ENCODE measurements at regions not wholly inside any gene's neighbourhood (a gene's known extent, or its start where the extent isn't known, plus 50 kb on each side); places are given as distances from the start of the nearest gene placed in this dataset.

GRCh38 chr1:171433451-171433850 is 51.9 kb upstream of the PRRC2C start:
- TF ChIP-seq, protein P1, sequence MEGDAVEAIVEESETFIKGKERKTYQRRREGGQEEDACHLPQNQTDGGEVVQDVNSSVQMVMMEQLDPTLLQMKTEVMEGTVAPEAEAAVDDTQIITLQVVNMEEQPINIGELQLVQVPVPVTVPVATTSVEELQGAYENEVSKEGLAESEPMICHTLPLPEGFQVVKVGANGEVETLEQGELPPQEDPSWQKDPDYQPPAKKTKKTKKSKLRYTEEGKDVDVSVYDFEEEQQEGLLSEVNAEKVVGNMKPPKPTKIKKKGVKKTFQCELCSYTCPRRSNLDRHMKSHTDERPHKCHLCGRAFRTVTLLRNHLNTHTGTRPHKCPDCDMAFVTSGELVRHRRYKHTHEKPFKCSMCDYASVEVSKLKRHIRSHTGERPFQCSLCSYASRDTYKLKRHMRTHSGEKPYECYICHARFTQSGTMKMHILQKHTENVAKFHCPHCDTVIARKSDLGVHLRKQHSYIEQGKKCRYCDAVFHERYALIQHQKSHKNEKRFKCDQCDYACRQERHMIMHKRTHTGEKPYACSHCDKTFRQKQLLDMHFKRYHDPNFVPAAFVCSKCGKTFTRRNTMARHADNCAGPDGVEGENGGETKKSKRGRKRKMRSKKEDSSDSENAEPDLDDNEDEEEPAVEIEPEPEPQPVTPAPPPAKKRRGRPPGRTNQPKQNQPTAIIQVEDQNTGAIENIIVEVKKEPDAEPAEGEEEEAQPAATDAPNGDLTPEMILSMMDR (IDR thresholded peaks at IDR 0.05): no peak
- no peak for TF ChIP-seq EZH2 (IDR thresholded peaks at IDR 0.05)
